ENCODE measurements at regions not wholly inside any gene's neighbourhood (a gene's known extent, or its start where the extent isn't known, plus 50 kb on each side); places are given as distances from the start of the nearest gene placed in this dataset.

DNA sequence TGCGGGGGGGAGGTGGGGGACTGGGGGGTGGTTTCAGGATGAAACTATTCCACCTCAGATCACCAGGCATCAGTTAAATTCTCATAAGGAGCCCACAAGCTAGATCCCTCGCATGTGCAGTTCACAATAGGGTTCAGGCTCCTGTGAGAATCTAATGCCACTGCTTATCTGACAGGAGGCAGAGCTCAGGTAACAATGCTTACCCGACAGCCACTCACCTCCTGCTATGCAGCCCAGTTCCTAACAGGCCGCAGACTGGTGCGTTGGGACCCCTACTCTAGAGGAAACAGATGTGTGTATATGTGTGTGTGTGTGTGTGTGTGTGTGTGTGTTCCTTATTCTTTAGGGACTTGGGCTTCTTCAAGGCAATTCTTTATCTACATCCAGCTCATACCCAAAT lies 352.3 kb upstream of the CCNH start:
- TF ChIP-seq, protein P1, sequence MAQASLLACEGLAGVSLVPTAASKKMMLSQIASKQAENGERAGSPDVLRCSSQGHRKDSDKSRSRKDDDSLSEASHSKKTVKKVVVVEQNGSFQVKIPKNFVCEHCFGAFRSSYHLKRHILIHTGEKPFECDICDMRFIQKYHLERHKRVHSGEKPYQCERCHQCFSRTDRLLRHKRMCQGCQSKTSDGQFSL (CRISPR knock-in tag; IDR thresholded peaks at IDR 0.05): no peak
- TF ChIP-seq, protein P1 (tag; IDR thresholded peaks at IDR 0.05): no peak
- TF ChIP-seq WHSC1 (IDR thresholded peaks at IDR 0.05; ENCODE audit: low read length) (no peak), TEAD2 (tag; IDR thresholded peaks at IDR 0.05) (no peak), CEBPB (tag; IDR thresholded peaks at IDR 0.05) (no peak), ZNF253 (CRISPR knock-in tag; conservative IDR thresholded peaks at IDR 0.05) (no peak), PCBP1 (IDR thresholded peaks at IDR 0.05; ENCODE audit: low read depth, low read length, poor library complexity, severe bottlenecking) (no peak), ZKSCAN3 (CRISPR knock-in tag; IDR thresholded peaks at IDR 0.05) (no peak), RBM22 (IDR thresholded peaks at IDR 0.05; ENCODE audit: low read depth, low read length, poor library complexity, severe bottlenecking) (no peak), ZNF140 (CRISPR knock-in tag; IDR thresholded peaks at IDR 0.05) (no peak)
- Histone ChIP-seq H3K9ac (ENCODE audit: insufficient read depth in 1 of 2, low read depth in 2 of 2, low read length in 2 of 2) (no peak overlapping the region), H4K20me1 (replicated peaks; ENCODE audit: control insufficient read depth, insufficient read depth, low read length) (no peaks in the 10 kb centered on the region), H3K27me3 (ENCODE audit: control insufficient read depth in 2 of 2, insufficient read depth in 2 of 2, low read length in 2 of 2) (no peaks in the 10 kb centered on the region), H3K9me3 (replicated peaks; ENCODE audit: control insufficient read depth, insufficient read depth, low read depth, low read length) (no peaks in the 10 kb centered on the region), H3K27ac (ENCODE audit: extremely low read depth, low read depth, low read length) (no peak overlapping the region), H3K36me3 (ENCODE audit: control insufficient read depth, insufficient read depth, low read length) (no peaks in the 10 kb centered on the region), H3K4me1 (replicated peaks in 1 of 2; ENCODE audit: control insufficient read depth in 2 of 2, insufficient read depth in 2 of 2, low read length in 2 of 2) (no peaks in the 10 kb centered on the region), H3K4me2 (ENCODE audit: insufficient read depth, low read length) (no peak overlapping the region), H3K9me1 (ENCODE audit: control insufficient read depth, insufficient read depth, low read length) (no peaks in the 10 kb centered on the region), H3K4me3 (no peak overlapping the region), H2AFZ (ENCODE audit: low read depth, low read length) (no peak overlapping the region), H3K79me2 (ENCODE audit: control insufficient read depth, insufficient read depth, low read length) (no peaks in the 10 kb centered on the region)
- ATAC-seq (no peak), DNase-seq (ENCODE audit: extremely low read depth in 1 of 4, low spot score in 3 of 4) (no peak), FAIRE-seq (no peak)
- POLR2A ChIA-PET: no interaction called here
- CTCF ChIA-PET (ENCODE audit: low intra/inter-chr PET ratio): no interaction called here
- intact Hi-C loops (cut with micrococcal nuclease) (no loop called here), in situ Hi-C loops (cut with MboI) (no loop called here)
- no TSS peak for BruUV-seq (replicated peaks)
- WGBS (ENCODE audit: insufficient coverage, low coverage, missing lambda C conversion rate): 2% methylated on average over 4 of the region's 5 CpGs

All from K562 (cell line).